ENCODE measurements at regions not wholly inside any gene's neighbourhood (a gene's known extent, or its start where the extent isn't known, plus 50 kb on each side); places are given as distances from the start of the nearest gene placed in this dataset.

- TF ChIP-seq ZFX (IDR thresholded peaks at IDR 0.05), result no peak
- TF ChIP-seq CTCF (conservative IDR thresholded peaks at IDR 0.05), result no peak
Measured at GRCh38 chr12:46450279-46450748, 77.7 kb upstream of the SLC38A2 start.

GRCh38 chr12:46449856-46450255 is 77.3 kb upstream of the SLC38A2 start:
- no peak for TF ChIP-seq CTCF (conservative IDR thresholded peaks at IDR 0.05)
- no peak for TF ChIP-seq ZFX (IDR thresholded peaks at IDR 0.05)
- H3K27ac ChIP-seq, result no peak overlapping the region

More at GRCh38 chr12:46450279-46450748, 77.7 kb upstream of the SLC38A2 start:
- no peak overlapping the region for H3K27ac ChIP-seq

DNA sequence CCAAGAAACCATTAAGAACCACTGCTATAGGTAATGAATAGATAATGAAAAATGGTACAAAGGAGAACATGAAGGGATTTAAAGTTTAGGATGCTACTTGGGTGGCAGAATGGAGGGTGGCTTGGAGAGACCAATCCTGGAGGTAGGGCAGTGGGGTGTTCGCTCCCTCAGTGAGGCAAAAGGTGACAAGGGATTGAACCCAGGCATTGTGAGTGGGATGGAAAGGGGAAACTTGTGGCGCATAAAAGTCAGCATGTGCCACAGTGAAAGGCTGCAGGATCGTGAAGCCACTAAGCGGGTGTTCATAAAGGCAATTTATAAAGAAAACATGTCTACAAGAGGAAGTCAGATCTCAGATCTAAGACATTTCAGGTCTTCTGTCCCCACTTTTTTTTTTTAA is 76.7 kb upstream of the SLC38A2 start:
- no peak overlapping the region for H3K27ac ChIP-seq
- TF ChIP-seq CTCF (conservative IDR thresholded peaks at IDR 0.05) (no peak), ZFX (IDR thresholded peaks at IDR 0.05) (no peak)

GRCh38 chr12:46446645-46447044 is 74.1 kb upstream of the SLC38A2 start:
- H3K27ac ChIP-seq, result no peak overlapping the region
- TF ChIP-seq CTCF (conservative IDR thresholded peaks at IDR 0.05) (no peak), ZFX (IDR thresholded peaks at IDR 0.05) (no peak)

DNA sequence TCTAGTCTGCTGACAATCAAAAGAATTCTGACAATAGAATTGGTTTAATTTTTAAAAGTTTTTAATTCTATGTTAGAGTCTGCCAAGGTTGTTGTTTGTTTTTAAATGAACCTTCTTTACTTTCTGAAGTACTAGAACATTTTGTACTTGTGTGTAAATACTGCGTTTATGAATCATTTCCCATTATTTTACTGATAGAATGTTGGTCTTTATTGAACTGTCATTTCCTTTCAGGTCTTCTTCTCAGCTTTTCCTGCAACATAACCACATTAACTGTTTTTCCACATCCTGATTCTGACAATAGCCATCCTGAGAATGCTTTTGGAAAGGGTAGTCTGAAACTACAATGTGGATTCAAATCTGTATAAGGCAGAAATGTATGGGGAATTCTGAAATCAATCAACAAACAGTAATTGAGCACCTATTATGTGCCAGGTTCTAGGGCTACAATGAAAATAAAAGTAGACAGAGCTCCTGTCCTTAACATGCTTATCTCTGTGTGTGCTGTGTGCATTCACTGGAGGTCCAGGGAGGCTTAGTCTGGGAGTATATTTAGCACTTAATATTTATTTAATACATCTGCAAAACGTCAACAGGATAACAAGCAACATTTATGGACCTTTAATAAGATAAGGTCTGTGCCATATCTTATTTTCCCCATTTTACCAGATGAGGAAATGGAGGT is 73.1 kb upstream of the SLC38A2 start:
- H3K27ac ChIP-seq, result no peak overlapping the region; the same call in 1 of the 2 replicates
- no peak for TF ChIP-seq ZFX (IDR thresholded peaks at IDR 0.05)
- no peak for TF ChIP-seq CTCF (conservative IDR thresholded peaks at IDR 0.05)

DNA sequence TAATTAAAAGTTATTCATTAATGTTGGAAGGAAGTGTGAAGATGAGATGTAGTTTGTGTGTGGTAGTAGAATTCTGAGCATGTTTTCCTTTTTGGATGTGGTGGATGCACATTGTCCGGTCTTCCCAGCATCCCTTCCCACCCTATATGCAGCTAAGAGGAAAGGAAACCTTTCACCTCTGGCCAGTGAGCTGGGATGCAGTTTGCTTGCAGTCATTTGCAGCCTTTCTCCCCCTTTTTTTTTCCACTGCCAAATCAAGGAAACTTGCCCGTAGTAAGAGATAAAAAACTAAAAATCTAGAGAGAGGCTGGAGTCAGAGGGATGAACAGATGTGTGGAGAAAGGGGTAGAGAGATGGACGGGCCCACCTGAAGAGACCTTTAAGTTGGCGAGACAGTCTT is 72.5 kb upstream of the SLC38A2 start:
- TF ChIP-seq ZFX (IDR thresholded peaks at IDR 0.05), result no peak
- TF ChIP-seq CTCF (conservative IDR thresholded peaks at IDR 0.05), result no peak
- H3K27ac ChIP-seq, result peak overlapping the region; percentile 57; the same call in 1 of the 2 replicates

GRCh38 chr12:46443594-46444263 is 71.2 kb upstream of the SLC38A2 start:
- peak overlapping the region; percentile 29; the same call in 1 of the 2 replicates for H3K27ac ChIP-seq
- peak; percentile 11 for TF ChIP-seq CTCF (conservative IDR thresholded peaks at IDR 0.05)
- TF ChIP-seq ZFX (IDR thresholded peaks at IDR 0.05), result no peak

Data from C4-2B (cell line).